ENCODE measurements at regions not wholly inside any gene's neighbourhood (a gene's known extent, or its start where the extent isn't known, plus 50 kb on each side); places are given as distances from the start of the nearest gene placed in this dataset.

DNA sequence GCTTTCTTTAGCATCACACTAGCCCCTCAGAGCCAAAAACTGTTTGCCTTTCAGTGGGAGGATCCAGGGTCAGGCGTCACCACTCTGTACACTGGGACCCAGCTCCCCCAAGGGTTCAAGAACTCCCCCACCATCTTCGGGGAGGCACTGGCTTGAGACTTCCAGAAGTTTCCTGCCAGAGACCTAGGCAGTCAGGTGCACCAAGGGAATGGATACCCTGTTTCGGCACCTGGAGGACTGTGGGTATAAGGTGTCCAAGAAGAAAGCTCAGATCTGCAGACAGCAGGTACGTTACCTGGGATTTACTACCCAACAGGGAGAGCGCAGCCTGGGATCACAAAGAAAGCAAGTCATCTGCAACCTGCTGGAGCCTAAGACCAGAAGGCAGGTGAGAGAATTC lies 603.0 kb downstream of the UQCRFS1 start:
- Histone ChIP-seq H3K23ac (ENCODE audit: low read depth, low read length, poor library complexity) (no peak overlapping the region), H3K4me3 (ENCODE audit: low read length in 2 of 2) (no peak overlapping the region), H3K79me1 (ENCODE audit: low read depth, low read length) (no peaks in the 10 kb centered on the region), H2BK5ac (ENCODE audit: low read length) (no peak overlapping the region), H2BK12ac (ENCODE audit: low read length) (no peak overlapping the region), H3K9me3 (replicated peaks in 1 of 2; ENCODE audit: control insufficient read depth in 2 of 2, insufficient read depth in 1 of 2, low read depth in 1 of 2, low read length in 2 of 2) (peaks cover 0 to 7% of the 10 kb centered on the region in 2 donors), H3K27me3 (ENCODE audit: control insufficient read depth in 3 of 3, insufficient read depth in 3 of 3, low read depth in 1 of 3, low read length in 3 of 3) (no peaks in the 10 kb centered on the region), H4K8ac (ENCODE audit: low read depth, low read length) (no peak overlapping the region), H2BK120ac (ENCODE audit: low read depth, low read length) (no peak overlapping the region), H2AK5ac (ENCODE audit: low read depth, low read length) (no peak overlapping the region), H4K91ac (ENCODE audit: low read depth, low read length, poor library complexity) (no peak overlapping the region), H3K4ac (ENCODE audit: low read length) (no peak overlapping the region), H2BK15ac (ENCODE audit: low read length) (no peak overlapping the region), H3K4me1 (ENCODE audit: control insufficient read depth in 2 of 2, insufficient read depth in 1 of 2, low read depth in 1 of 2, low read length in 2 of 2) (no peaks in the 10 kb centered on the region), H3K14ac (ENCODE audit: low read length) (no peak overlapping the region), H3K4me2 (ENCODE audit: insufficient read depth, low read length, poor library complexity, severe bottlenecking) (no peak overlapping the region), H3K27ac (replicated peaks; ENCODE audit: low read length) (no peak overlapping the region), H3K9ac (ENCODE audit: low read depth, low read length, poor library complexity) (no peak overlapping the region), H3K36me3 (replicated peaks in 1 of 2; ENCODE audit: control insufficient read depth in 2 of 2, insufficient read depth in 2 of 2, low read length in 2 of 2) (peaks cover 0 to 8% of the 10 kb centered on the region in 2 donors), H2AFZ (ENCODE audit: low read length) (no peak overlapping the region), H3K18ac (ENCODE audit: low read length) (no peak overlapping the region)
- DNase-seq (ENCODE audit: low spot score), result no peak
- WGBS, 2 donors (ENCODE audit: extremely low coverage in 2 of 2, insufficient read length in 2 of 2, insufficient replicate concordance in 1 of 2), result no CpG with 5 or more reads among the region's 5 CpGs

DNA sequence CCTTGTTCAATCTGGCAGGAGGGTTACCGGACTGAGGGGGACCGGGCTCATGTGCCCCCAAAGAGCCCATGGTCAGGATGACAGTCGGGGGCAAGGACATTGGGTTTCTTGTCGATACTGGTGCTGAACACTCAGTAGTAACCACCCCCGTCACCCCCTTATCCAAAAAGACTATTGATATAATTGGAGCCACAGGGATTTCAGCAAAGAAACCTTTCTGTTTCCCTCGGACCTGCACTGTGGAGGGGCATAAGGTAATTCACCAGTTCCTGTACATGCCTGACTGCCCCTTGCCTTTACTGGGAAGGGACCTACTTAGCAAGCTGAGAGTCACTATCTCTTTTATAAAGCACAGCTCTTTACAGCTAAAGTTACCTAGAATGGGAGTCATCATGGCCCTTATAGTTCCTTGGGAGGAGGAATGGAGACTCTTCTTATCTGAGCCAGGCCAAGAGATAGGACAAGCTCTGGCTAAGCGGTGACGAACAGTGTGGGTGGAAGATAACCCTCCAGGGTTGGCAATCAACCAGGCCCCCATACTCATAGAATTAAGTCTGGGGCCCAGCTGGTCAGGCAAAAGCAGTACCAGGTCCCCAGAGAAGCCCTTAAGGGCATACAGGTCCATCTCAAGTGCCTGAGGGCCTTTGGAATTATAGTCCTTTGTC lies 603.7 kb downstream of the UQCRFS1 start:
- no peak overlapping the region for H2AFZ ChIP-seq (ENCODE audit: low read length)
- H2BK5ac ChIP-seq (ENCODE audit: low read length), result no peak overlapping the region
- DNase-seq (ENCODE audit: low spot score), result no peak
- H3K27me3 ChIP-seq (ENCODE audit: control insufficient read depth in 3 of 3, insufficient read depth in 3 of 3, low read depth in 1 of 3, low read length in 3 of 3), result no peaks in the 10 kb centered on the region
- H2BK12ac ChIP-seq (ENCODE audit: low read length), result no peak overlapping the region
- no peak overlapping the region for H3K14ac ChIP-seq (ENCODE audit: low read length)
- no peaks in the 10 kb centered on the region for H3K4me1 ChIP-seq (ENCODE audit: control insufficient read depth in 2 of 2, insufficient read depth in 1 of 2, low read depth in 1 of 2, low read length in 2 of 2)
- H3K27ac ChIP-seq (replicated peaks; ENCODE audit: low read length), result no peak overlapping the region
- H3K4ac ChIP-seq (ENCODE audit: low read length), result no peak overlapping the region
- no peak overlapping the region for H4K8ac ChIP-seq (ENCODE audit: low read depth, low read length)
- no peak overlapping the region for H3K4me2 ChIP-seq (ENCODE audit: insufficient read depth, low read length, poor library complexity, severe bottlenecking)
- H2BK15ac ChIP-seq (ENCODE audit: low read length), result no peak overlapping the region
- no peak overlapping the region for H3K23ac ChIP-seq (ENCODE audit: low read depth, low read length, poor library complexity)
- H3K36me3 ChIP-seq (replicated peaks in 1 of 2; ENCODE audit: control insufficient read depth in 2 of 2, insufficient read depth in 2 of 2, low read length in 2 of 2), result peaks cover 0 to 7% of the 10 kb centered on the region in 2 donors
- no peak overlapping the region for H2BK120ac ChIP-seq (ENCODE audit: low read depth, low read length)
- H3K18ac ChIP-seq (ENCODE audit: low read length), result no peak overlapping the region
- H3K9me3 ChIP-seq (replicated peaks in 1 of 2; ENCODE audit: control insufficient read depth in 2 of 2, insufficient read depth in 1 of 2, low read depth in 1 of 2, low read length in 2 of 2), result peaks cover 0 to 5% of the 10 kb centered on the region in 2 donors
- no peak overlapping the region for H3K9ac ChIP-seq (ENCODE audit: low read depth, low read length, poor library complexity)
- no peak overlapping the region for H4K91ac ChIP-seq (ENCODE audit: low read depth, low read length, poor library complexity)
- H2AK5ac ChIP-seq (ENCODE audit: low read depth, low read length), result no peak overlapping the region
- no CpG with 5 or more reads among the region's 8 CpGs for WGBS, 2 donors (ENCODE audit: extremely low coverage in 2 of 2, insufficient read length in 2 of 2, insufficient replicate concordance in 1 of 2)
- no peaks in the 10 kb centered on the region for H3K79me1 ChIP-seq (ENCODE audit: low read depth, low read length)
- no peak overlapping the region for H3K4me3 ChIP-seq (ENCODE audit: low read length in 2 of 2)

DNA sequence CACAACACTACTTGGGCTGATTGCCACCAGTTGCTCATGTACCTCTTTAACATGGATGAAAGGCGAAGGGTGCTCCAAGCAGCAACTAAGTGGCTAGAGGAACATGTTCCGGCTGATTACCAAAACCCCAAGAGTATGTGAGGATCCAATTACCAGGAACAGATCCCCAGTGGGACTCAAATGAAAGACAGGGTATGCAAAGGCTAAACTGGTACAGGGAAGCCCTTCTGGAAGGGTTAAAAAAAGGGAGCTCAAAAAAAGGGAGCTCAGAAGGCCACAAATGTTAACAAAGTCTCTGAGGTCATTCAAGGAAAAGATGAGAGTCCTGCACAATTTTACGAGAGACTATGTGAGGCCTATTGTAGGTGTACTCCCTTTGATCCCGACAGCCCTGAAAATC lies 604.7 kb downstream of the UQCRFS1 start:
- no peak overlapping the region for H2AFZ ChIP-seq (ENCODE audit: low read length)
- H2BK15ac ChIP-seq (ENCODE audit: low read length), result no peak overlapping the region
- H2BK12ac ChIP-seq (ENCODE audit: low read length), result no peak overlapping the region
- H3K9me3 ChIP-seq (replicated peaks in 1 of 2; ENCODE audit: control insufficient read depth in 2 of 2, insufficient read depth in 1 of 2, low read depth in 1 of 2, low read length in 2 of 2), result peaks cover 0 to 5% of the 10 kb centered on the region in 2 donors
- H3K9ac ChIP-seq (ENCODE audit: low read depth, low read length, poor library complexity), result no peak overlapping the region
- no peak overlapping the region for H2AK5ac ChIP-seq (ENCODE audit: low read depth, low read length)
- H3K14ac ChIP-seq (ENCODE audit: low read length), result no peak overlapping the region
- H4K91ac ChIP-seq (ENCODE audit: low read depth, low read length, poor library complexity), result no peak overlapping the region
- H3K18ac ChIP-seq (ENCODE audit: low read length), result no peak overlapping the region
- no peak overlapping the region for H4K8ac ChIP-seq (ENCODE audit: low read depth, low read length)
- H3K27ac ChIP-seq (replicated peaks; ENCODE audit: low read length), result no peak overlapping the region
- H3K27me3 ChIP-seq (ENCODE audit: control insufficient read depth in 3 of 3, insufficient read depth in 3 of 3, low read depth in 1 of 3, low read length in 3 of 3), result no peaks in the 10 kb centered on the region
- DNase-seq (ENCODE audit: low spot score), result no peak
- no peak overlapping the region for H2BK120ac ChIP-seq (ENCODE audit: low read depth, low read length)
- H3K79me1 ChIP-seq (ENCODE audit: low read depth, low read length), result no peaks in the 10 kb centered on the region
- H3K4me3 ChIP-seq (ENCODE audit: low read length in 2 of 2), result no peak overlapping the region
- no peak overlapping the region for H3K4me2 ChIP-seq (ENCODE audit: insufficient read depth, low read length, poor library complexity, severe bottlenecking)
- peaks cover 0 to 7% of the 10 kb centered on the region in 2 donors for H3K36me3 ChIP-seq (replicated peaks in 1 of 2; ENCODE audit: control insufficient read depth in 2 of 2, insufficient read depth in 2 of 2, low read length in 2 of 2)
- no peak overlapping the region for H3K23ac ChIP-seq (ENCODE audit: low read depth, low read length, poor library complexity)
- no peaks in the 10 kb centered on the region for H3K4me1 ChIP-seq (ENCODE audit: control insufficient read depth in 2 of 2, insufficient read depth in 1 of 2, low read depth in 1 of 2, low read length in 2 of 2)
- H3K4ac ChIP-seq (ENCODE audit: low read length), result no peak overlapping the region
- WGBS, 2 donors (ENCODE audit: extremely low coverage in 2 of 2, insufficient read length in 2 of 2, insufficient replicate concordance in 1 of 2), result no CpG with 5 or more reads among the region's 4 CpGs
- no peak overlapping the region for H2BK5ac ChIP-seq (ENCODE audit: low read length)

DNA sequence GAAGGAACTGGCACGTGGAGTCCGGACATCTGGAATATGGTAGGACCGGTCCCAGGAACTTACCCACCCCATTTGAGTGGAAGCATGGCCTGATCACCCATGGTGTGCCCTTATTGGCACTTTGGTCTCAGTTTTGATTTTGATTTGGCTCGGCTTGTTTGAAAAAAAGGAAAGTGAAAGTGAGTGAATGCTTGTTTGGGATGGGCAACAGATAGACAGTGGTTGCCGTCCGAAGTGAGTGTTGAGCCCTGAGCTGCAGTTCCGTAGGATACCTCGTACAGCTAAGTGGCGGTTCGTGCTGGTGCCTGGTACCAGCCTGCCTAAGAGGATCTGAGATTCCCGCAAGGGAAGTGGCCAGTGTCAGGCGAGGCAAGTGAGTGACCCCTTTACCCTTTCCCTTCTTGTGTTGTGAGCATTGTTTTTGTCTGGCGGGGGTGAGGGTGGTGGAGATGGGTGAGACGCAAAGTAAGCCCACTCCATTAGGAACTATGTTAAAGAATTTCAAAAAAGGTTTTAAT lies 605.8 kb downstream of the UQCRFS1 start:
- peaks cover 0 to 5% of the 10 kb centered on the region in 2 donors for H3K9me3 ChIP-seq (replicated peaks in 1 of 2; ENCODE audit: control insufficient read depth in 2 of 2, insufficient read depth in 1 of 2, low read depth in 1 of 2, low read length in 2 of 2)
- H3K36me3 ChIP-seq (replicated peaks in 1 of 2; ENCODE audit: control insufficient read depth in 2 of 2, insufficient read depth in 2 of 2, low read length in 2 of 2), result peaks cover 0 to 7% of the 10 kb centered on the region in 2 donors
- H3K79me1 ChIP-seq (ENCODE audit: low read depth, low read length), result no peaks in the 10 kb centered on the region
- H2BK120ac ChIP-seq (ENCODE audit: low read depth, low read length), result no peak overlapping the region
- H3K4me3 ChIP-seq (ENCODE audit: low read length in 2 of 2), result no peak overlapping the region
- H2BK5ac ChIP-seq (ENCODE audit: low read length), result no peak overlapping the region
- no peak overlapping the region for H4K8ac ChIP-seq (ENCODE audit: low read depth, low read length)
- no peak overlapping the region for H3K27ac ChIP-seq (replicated peaks; ENCODE audit: low read length)
- DNase-seq (ENCODE audit: low spot score), result no peak
- H3K4ac ChIP-seq (ENCODE audit: low read length), result no peak overlapping the region
- H3K18ac ChIP-seq (ENCODE audit: low read length), result no peak overlapping the region
- no peak overlapping the region for H2BK12ac ChIP-seq (ENCODE audit: low read length)
- no CpG with 5 or more reads among the region's 14 CpGs for WGBS, 2 donors (ENCODE audit: extremely low coverage in 2 of 2, insufficient read length in 2 of 2, insufficient replicate concordance in 1 of 2)
- no peak overlapping the region for H2AK5ac ChIP-seq (ENCODE audit: low read depth, low read length)
- no peak overlapping the region for H3K14ac ChIP-seq (ENCODE audit: low read length)
- no peaks in the 10 kb centered on the region for H3K4me1 ChIP-seq (ENCODE audit: control insufficient read depth in 2 of 2, insufficient read depth in 1 of 2, low read depth in 1 of 2, low read length in 2 of 2)
- no peak overlapping the region for H2BK15ac ChIP-seq (ENCODE audit: low read length)
- no peak overlapping the region for H3K23ac ChIP-seq (ENCODE audit: low read depth, low read length, poor library complexity)
- H3K4me2 ChIP-seq (ENCODE audit: insufficient read depth, low read length, poor library complexity, severe bottlenecking), result no peak overlapping the region
- H3K9ac ChIP-seq (ENCODE audit: low read depth, low read length, poor library complexity), result no peak overlapping the region
- H2AFZ ChIP-seq (ENCODE audit: low read length), result no peak overlapping the region
- H4K91ac ChIP-seq (ENCODE audit: low read depth, low read length, poor library complexity), result no peak overlapping the region
- no peaks in the 10 kb centered on the region for H3K27me3 ChIP-seq (ENCODE audit: control insufficient read depth in 3 of 3, insufficient read depth in 3 of 3, low read depth in 1 of 3, low read length in 3 of 3)

Measured in neuronal stem cell (in vitro differentiated cells).